Right cardiac atrium (tissue), 5 donors: ENCODE measurements at regions not wholly inside any gene's neighbourhood (a gene's known extent, or its start where the extent isn't known, plus 50 kb on each side); places are given as distances from the start of the nearest gene placed in this dataset.
"Not testable (repeated sequence)": the region's sequence is repeated elsewhere in the genome, so short reads cannot be mapped to it uniquely, and the experiment has no call there.

Experiments
- ATAC-seq, 2 donors: fragments of 200-7000 bp; cut with Tn5 transposase; one replicate each; pipeline versions ENCODE4 v1.8.0 to v1.9.1; 2020; ENCODE audit warnings: moderate library complexity in 2 of 2, mild to moderate bottlenecking in 1 of 2
- DNase-seq, 3 donors: peaks; one replicate each; pipeline ENCODE4 v3.0.0-alpha.2; 2020
- H3K27ac ChIP-seq: one replicate; pipeline ENCODE4 v1.5.1; 2013; ENCODE audit warnings: mild to moderate bottlenecking, low read length, control low read depth, moderate library complexity
- H3K27me3 ChIP-seq: one replicate; pipeline ENCODE4 v1.6.1; 2013; ENCODE audit not compliant: control insufficient read depth, insufficient read depth
- H3K4me1 ChIP-seq: one replicate; pipeline ENCODE4 v1.6.1; 2013; ENCODE audit warnings: low read length; ENCODE audit not compliant: control insufficient read depth, insufficient read depth
- H3K4me3 ChIP-seq: one replicate; pipeline ENCODE4 v1.5.1; 2013; ENCODE audit warnings: low read length, control low read depth
- H3K9me3 ChIP-seq: one replicate; pipeline ENCODE4 v1.6.1; 2013; ENCODE audit warnings: low read length; ENCODE audit not compliant: control insufficient read depth
- WGBS: extraction: QIAGEN DNeasy Blood & Tissue Kit; methylation state at CpG from one replicate; pipeline ENCODE4 v1.1.7; 2013; 5-methylcytosine and 5-hydroxymethylcytosine counted together
- intact Hi-C, 4 donors: fragments of 100-400 bp; cut with DNase I; formaldehyde crosslinking; loops; one replicate each; pipeline versions ENCODE4 v1.11.0 to v1.14.0; 2022 to 2023
- donor health status: healthy with polysubstance abuse.
- donor health status: DM: no; HTN: yes; CAD: no.
- donor health status: DM: no; HTN: no; CAD: no.
- donor health status: DM: no; HTN: yes; CAD: no; lungs with severe emphysema.
- donor health status: DM: yes; HTN: yes; CAD: no.

GRCh38 chrX:39773923-39774773 is 323.6 kb downstream of the BCOR start:
- 71% methylated on average over 19 of the region's 19 CpGs for WGBS
- intact Hi-C loops: no loop called here
- ATAC-seq: peak in 1 of 2 donors; percentile 61

GRCh38 chrX:39774774-39775328 is 322.9 kb downstream of the BCOR start:
- Histone ChIP-seq H3K27ac (no peak overlapping the region), H3K9me3 (no peaks in the 10 kb centered on the region), H3K4me3 (no peak overlapping the region), H3K27me3 (no peaks in the 10 kb centered on the region), H3K4me1 (no peaks in the 10 kb centered on the region)
- ATAC-seq: no peak
- 83% methylated on average over 5 of the region's 5 CpGs for WGBS
- intact Hi-C loops: no loop called here
- no peak for DNase-seq

More at GRCh38 chrX:39773923-39774773, 323.6 kb downstream of the BCOR start:
- Histone ChIP-seq H3K27ac (no peak overlapping the region), H3K4me3 (no peak overlapping the region), H3K27me3 (no peaks in the 10 kb centered on the region), H3K4me1 (no peaks in the 10 kb centered on the region), H3K9me3 (no peaks in the 10 kb centered on the region)
- no peak for DNase-seq

GRCh38 chrX:39777623-39778025 is 320.1 kb downstream of the BCOR start:
- H3K4me3 ChIP-seq: no peak overlapping the region
- no peaks in the 10 kb centered on the region for H3K4me1 ChIP-seq
- ATAC-seq: no peak
- no peaks in the 10 kb centered on the region for H3K27me3 ChIP-seq
- 89% methylated on average over 5 of the region's 5 CpGs for WGBS
- DNase-seq: no peak
- intact Hi-C loops: no loop called here
- no peak overlapping the region for H3K27ac ChIP-seq
- no peaks in the 10 kb centered on the region for H3K9me3 ChIP-seq

DNA sequence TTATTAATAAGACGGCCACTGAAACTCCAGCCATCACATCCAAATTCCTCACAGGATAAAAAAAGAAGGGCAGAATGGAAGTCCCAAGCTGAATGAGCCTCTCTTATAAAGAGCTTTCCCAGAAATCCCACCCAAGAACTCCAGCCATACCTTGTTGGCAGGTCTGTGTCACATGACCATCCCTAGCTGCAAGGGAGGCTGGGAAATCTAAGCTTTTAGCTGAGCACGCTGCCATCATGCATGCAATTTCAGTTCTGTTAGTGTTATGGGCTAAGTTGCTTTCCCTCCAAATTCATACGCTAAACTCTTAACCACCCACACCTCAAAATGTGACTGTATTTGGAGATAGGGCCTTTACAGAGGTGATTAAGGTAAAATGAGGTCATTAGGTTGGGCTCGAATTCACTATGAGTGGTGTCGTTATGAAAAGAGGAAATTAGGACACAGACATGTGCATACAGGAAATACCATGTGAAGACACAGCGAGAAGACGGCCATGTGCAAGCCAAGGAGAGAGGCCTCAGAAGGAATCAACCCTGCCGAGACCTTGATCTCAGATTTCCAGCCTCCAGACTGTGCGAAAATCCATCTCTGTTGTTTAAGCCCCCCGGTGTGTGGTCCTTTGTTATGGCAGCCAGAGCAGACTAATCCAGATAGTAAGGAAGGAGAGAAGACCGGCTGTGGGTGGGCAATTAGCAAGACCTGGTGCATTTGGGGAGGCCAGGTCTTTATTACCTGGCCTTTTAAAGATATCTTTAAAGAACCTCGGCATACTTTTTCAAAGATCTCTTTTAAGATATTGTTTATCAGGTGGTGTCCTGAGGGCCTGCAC is 317.6 kb downstream of the BCOR start:
- no peak for ATAC-seq
- DNase-seq: no peak
- intact Hi-C loops: no loop called here
- 84% methylated on average over 12 of the region's 12 CpGs for WGBS
- Histone ChIP-seq H3K9me3 (no peaks in the 10 kb centered on the region), H3K27ac (no peak overlapping the region), H3K4me1 (no peaks in the 10 kb centered on the region), H3K27me3 (no peaks in the 10 kb centered on the region), H3K4me3 (no peak overlapping the region)

GRCh38 chrX:39782276-39782675 is 315.5 kb downstream of the BCOR start:
- no peaks in the 10 kb centered on the region for H3K9me3 ChIP-seq
- no peak overlapping the region for H3K4me3 ChIP-seq
- DNase-seq (no peak), ATAC-seq (no peak)
- no peaks in the 10 kb centered on the region for H3K27me3 ChIP-seq
- WGBS: 70% methylated on average over 4 of the region's 4 CpGs
- no peak overlapping the region for H3K27ac ChIP-seq
- intact Hi-C loops: no loop called here
- no peaks in the 10 kb centered on the region for H3K4me1 ChIP-seq

DNA sequence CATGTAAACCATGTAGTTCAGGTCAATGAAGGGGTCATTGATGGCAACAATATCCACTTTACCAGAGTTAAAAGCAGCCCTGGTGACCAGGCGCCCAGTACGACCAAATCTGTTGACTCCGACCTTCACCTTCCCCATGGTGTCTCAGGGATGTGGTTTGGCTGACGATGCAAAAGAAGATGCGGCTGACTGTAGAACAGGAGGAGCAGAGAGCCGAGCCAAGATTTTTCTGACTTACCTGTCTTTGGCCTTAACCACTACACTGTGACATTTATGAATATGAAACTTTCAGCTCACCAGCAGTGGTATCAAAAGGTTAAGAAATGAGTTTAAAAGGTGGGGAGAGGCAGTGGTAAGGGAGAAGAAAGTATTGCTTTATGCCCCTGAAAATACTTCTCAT is 309.8 kb downstream of the BCOR start:
- Histone ChIP-seq H3K9me3 (no peaks in the 10 kb centered on the region), H3K4me1 (no peaks in the 10 kb centered on the region), H3K4me3 (no peak overlapping the region), H3K27me3 (no peaks in the 10 kb centered on the region), H3K27ac (no peak overlapping the region)
- intact Hi-C loops: no loop called here
- ATAC-seq: no peak
- DNase-seq: no peak
- 98% methylated on average over 6 of the region's 6 CpGs for WGBS

- no peak overlapping the region for H3K4me3 ChIP-seq
- intact Hi-C loops: no loop called here
- H3K27ac ChIP-seq: no peak overlapping the region
- no peak for ATAC-seq
- no peaks in the 10 kb centered on the region for H3K4me1 ChIP-seq
- no peaks in the 10 kb centered on the region for H3K9me3 ChIP-seq
- H3K27me3 ChIP-seq: no peaks in the 10 kb centered on the region
- DNase-seq: no peak
- 93% methylated on average over 6 of the region's 6 CpGs for WGBS
Observed at GRCh38 chrX:39788521-39788920, 309.2 kb downstream of the BCOR start.

DNA sequence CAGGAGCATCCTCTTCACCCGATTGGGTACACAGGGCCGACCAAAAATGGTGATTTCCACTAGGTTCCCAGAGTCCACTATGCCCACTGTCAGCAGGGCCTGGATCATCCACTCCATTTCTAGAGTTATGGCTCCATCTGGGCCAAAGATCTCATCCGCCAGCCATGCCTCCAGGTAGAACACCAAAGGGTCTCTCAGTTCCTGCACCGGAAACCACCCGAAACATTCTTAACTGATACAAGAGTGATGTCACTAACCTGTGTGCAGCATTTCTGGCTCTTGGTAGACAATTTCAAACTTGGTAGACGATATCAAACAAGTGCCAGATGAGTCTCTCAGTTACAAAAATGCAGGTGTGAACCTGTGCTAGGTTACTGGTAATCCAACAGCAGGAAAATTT is 306.1 kb downstream of the BCOR start:
- no peak for ATAC-seq
- Histone ChIP-seq H3K27ac (no peak overlapping the region), H3K9me3 (no peaks in the 10 kb centered on the region), H3K27me3 (no peaks in the 10 kb centered on the region), H3K4me3 (no peak overlapping the region), H3K4me1 (no peaks in the 10 kb centered on the region)
- DNase-seq: no peak
- WGBS: 97% methylated on average over 6 of the region's 6 CpGs
- intact Hi-C loops: no loop called here

DNA sequence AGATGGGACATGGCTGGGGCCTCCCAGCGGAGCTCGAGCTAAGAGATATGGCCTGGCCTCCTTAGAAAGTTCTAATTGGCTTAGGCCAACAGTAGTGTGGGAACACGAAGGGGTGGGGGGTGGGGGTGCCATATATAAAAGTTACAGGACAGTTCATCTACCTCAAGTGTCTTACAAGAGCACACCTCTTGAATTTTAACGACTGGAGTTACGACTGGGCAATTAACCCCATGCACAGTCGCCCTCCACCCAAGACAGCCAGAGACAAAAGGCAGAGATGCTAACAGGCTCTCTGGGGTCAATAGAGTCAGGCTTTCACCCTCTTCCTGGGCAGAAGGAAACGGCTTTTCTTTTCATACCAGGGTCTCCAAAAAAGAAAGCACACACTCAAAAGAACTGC is 302.2 kb downstream of the BCOR start:
- Histone ChIP-seq H3K27me3 (no peaks in the 10 kb centered on the region), H3K27ac (no peak overlapping the region), H3K4me3 (no peak overlapping the region), H3K4me1 (no peaks in the 10 kb centered on the region), H3K9me3 (no peaks in the 10 kb centered on the region)
- intact Hi-C loops: no loop called here
- 61% methylated on average over 7 of the region's 7 CpGs for WGBS
- no peak for ATAC-seq
- no peak for DNase-seq

DNA sequence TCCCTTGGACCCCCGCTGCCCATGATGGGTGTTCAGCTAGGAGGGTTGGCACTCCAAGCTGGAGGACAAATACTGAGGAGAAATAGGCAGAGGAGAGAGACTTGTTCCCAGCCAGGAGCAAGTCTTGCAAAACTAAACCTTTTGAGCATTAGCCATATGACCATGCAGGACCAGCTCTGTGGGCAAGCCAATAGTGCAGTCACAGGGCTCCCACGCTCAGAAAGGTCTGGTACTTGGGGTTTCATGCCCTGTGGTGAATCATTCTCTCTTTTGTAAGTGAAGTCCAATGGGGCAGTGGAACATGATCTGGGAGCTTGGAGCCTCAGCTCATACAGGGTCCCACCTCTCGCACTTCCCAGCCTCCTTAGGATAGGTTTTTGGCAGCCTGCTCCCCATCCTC is 300.9 kb downstream of the BCOR start:
- intact Hi-C loops: no loop called here
- Histone ChIP-seq H3K27me3 (no peaks in the 10 kb centered on the region), H3K9me3 (no peaks in the 10 kb centered on the region), H3K4me3 (no peak overlapping the region), H3K27ac (no peak overlapping the region), H3K4me1 (no peaks in the 10 kb centered on the region)
- DNase-seq (no peak), ATAC-seq (no peak)
- WGBS: 94% methylated on average over 3 of the region's 3 CpGs

DNA sequence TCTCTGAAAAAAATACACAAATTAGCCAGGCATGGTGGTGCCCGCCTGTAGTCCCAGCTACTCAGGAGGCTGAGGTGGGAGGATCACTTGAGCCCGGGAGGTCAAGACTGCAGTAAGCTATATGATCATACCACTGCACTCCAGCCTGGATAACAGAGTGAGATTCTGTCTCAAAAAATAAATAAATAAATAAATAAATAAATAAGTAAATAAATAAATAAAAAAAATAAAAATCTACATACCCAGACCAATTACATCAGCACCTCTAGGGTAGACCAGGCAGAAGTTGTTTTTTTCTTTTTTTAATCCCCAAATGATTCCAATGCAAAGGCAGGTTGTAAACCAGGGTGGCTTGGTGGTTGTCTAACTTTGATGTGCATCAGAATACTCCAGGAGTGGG is 299.3 kb downstream of the BCOR start:
- intact Hi-C loops: not testable (repeated sequence)

More for the DNA sequence above, 299.3 kb downstream of the BCOR start:
- not testable (repeated sequence) for H3K27ac ChIP-seq, H3K4me3 ChIP-seq, H3K4me1 ChIP-seq, H3K9me3 ChIP-seq, H3K27me3 ChIP-seq, ATAC-seq, DNase-seq
- 98% methylated on average over 2 of the region's 2 CpGs for WGBS
